ENCODE measurements at regions not wholly inside any gene's neighbourhood (a gene's known extent, or its start where the extent isn't known, plus 50 kb on each side); places are given as distances from the start of the nearest gene placed in this dataset.
A peak's percentile ranks its signal among the peaks of the same experiment; 100 is the strongest.
"Not testable (repeated sequence)": the region's sequence is repeated elsewhere in the genome, so short reads cannot be mapped to it uniquely, and the experiment has no call there.

- not testable (repeated sequence) for DNase-seq (ENCODE audit: low read depth in 2 of 3, low spot score in 2 of 3)
Measured at GRCh38 chr6:27633221-27633688, 160.3 kb upstream of the ZNF184 start.

- no peak for DNase-seq (ENCODE audit: low read depth in 2 of 3, low spot score in 2 of 3)
Measured at GRCh38 chr6:27631609-27631916, 158.7 kb upstream of the ZNF184 start.

- DNase-seq (ENCODE audit: low read depth in 2 of 3, low spot score in 2 of 3) = peak; percentile 42 to 75 (median 58)
Measured at GRCh38 chr6:27630727-27631608, 158.1 kb upstream of the ZNF184 start.

- no peak for DNase-seq (ENCODE audit: low read depth in 2 of 3, low spot score in 2 of 3)
Measured at GRCh38 chr6:27624694-27625262, 151.9 kb upstream of the ZNF184 start.

GRCh38 chr6:27623103-27623502 is 150.2 kb upstream of the ZNF184 start:
- DNase-seq (ENCODE audit: low read depth in 2 of 3, low spot score in 2 of 3) = no peak

GRCh38 chr6:27619436-27619835 is 146.5 kb upstream of the ZNF184 start:
- DNase-seq (ENCODE audit: low read depth in 2 of 3, low spot score in 2 of 3) = no peak

- DNase-seq (ENCODE audit: low read depth in 2 of 3, low spot score in 2 of 3) = no peak
Measured at GRCh38 chr6:27617700-27618689, 145.1 kb upstream of the ZNF184 start.

GRCh38 chr6:27617046-27617687 is 144.3 kb upstream of the ZNF184 start:
- no peak for DNase-seq (ENCODE audit: low read depth in 2 of 3, low spot score in 2 of 3)

- DNase-seq (ENCODE audit: low read depth in 2 of 3, low spot score in 2 of 3) = no peak
Measured at GRCh38 chr6:27616328-27617045, 143.6 kb upstream of the ZNF184 start.

- DNase-seq (ENCODE audit: low read depth in 2 of 3, low spot score in 2 of 3) = no peak
Measured at GRCh38 chr6:27611451-27611850, 138.5 kb upstream of the ZNF184 start.

- DNase-seq (ENCODE audit: low read depth in 2 of 3, low spot score in 2 of 3) = no peak
Measured at GRCh38 chr6:27608916-27609883, 136.3 kb upstream of the ZNF184 start.

GRCh38 chr6:27605401-27606342 is 132.8 kb upstream of the ZNF184 start:
- DNase-seq (ENCODE audit: low read depth in 2 of 3, low spot score in 2 of 3) = no peak

- DNase-seq (ENCODE audit: low read depth in 2 of 3, low spot score in 2 of 3) = no peak
Measured at GRCh38 chr6:27604986-27605385, 132.1 kb upstream of the ZNF184 start.

GRCh38 chr6:27601668-27602254 is 128.9 kb upstream of the ZNF184 start:
- no peak for DNase-seq (ENCODE audit: low read depth in 2 of 3, low spot score in 2 of 3)

GRCh38 chr6:27599859-27600532 is 127.1 kb upstream of the ZNF184 start:
- DNase-seq (ENCODE audit: low read depth in 2 of 3, low spot score in 2 of 3) = no peak

- not testable (repeated sequence) for DNase-seq (ENCODE audit: low read depth in 2 of 3, low spot score in 2 of 3)
Measured at GRCh38 chr6:27597031-27597567, 124.2 kb upstream of the ZNF184 start.

GRCh38 chr6:27593861-27594260 is 121.0 kb upstream of the ZNF184 start:
- no peak for DNase-seq (ENCODE audit: low read depth in 2 of 3, low spot score in 2 of 3)

Measured in activated CD8-positive, alpha-beta memory T cell treated with anti-CD3 and anti-CD28 coated beads for 48 hours (primary cell).